ENCODE measurements at regions not wholly inside any gene's neighbourhood (a gene's known extent, or its start where the extent isn't known, plus 50 kb on each side); places are given as distances from the start of the nearest gene placed in this dataset.

- intact Hi-C loops (cut with DNase I): no loop called here
- no peak for TF ChIP-seq EP300 (IDR thresholded peaks at IDR 0.05)
- no peak for TF ChIP-seq CTCF (IDR thresholded peaks at IDR 0.05)
- TF ChIP-seq POLR2A (IDR thresholded peaks at IDR 0.05): no peak
- Histone ChIP-seq H3K4me3 (no peak overlapping the region), H3K27ac (no peak overlapping the region), H3K27me3 (no peaks in the 10 kb centered on the region), H3K4me1 (ENCODE audit: insufficient read depth) (no peaks in the 10 kb centered on the region), H3K9me3 (no peaks in the 10 kb centered on the region), H3K36me3 (no peaks in the 10 kb centered on the region)
- no peak for DNase-seq
- 57 to 66% (median 62%) methylated on average over 4 of the region's 4 CpGs for WGBS, 3 donors
These were observed 234.0 kb upstream of the ZC3H12C start for GRCh38 chr11:109859045-109859724.

- Histone ChIP-seq H3K4me3 (no peak overlapping the region), H3K36me3 (no peaks in the 10 kb centered on the region), H3K27ac (no peak overlapping the region), H3K4me1 (ENCODE audit: insufficient read depth) (no peaks in the 10 kb centered on the region), H3K9me3 (no peaks in the 10 kb centered on the region), H3K27me3 (no peaks in the 10 kb centered on the region)
- intact Hi-C loops (cut with DNase I): no loop called here
- 26 to 29% (median 29%) methylated on average over 3 of the region's 3 CpGs for WGBS, 3 donors
- DNase-seq: no peak
- TF ChIP-seq CTCF (IDR thresholded peaks at IDR 0.05) (no peak), EP300 (IDR thresholded peaks at IDR 0.05) (no peak), POLR2A (IDR thresholded peaks at IDR 0.05) (no peak)
These were observed 230.4 kb upstream of the ZC3H12C start for GRCh38 chr11:109862835-109863234.

- DNase-seq: no peak
- H3K27ac ChIP-seq: no peak overlapping the region
- WGBS, 3 donors: 58 to 82% (median 69%) methylated on average over 3 of the region's 3 CpGs
- H3K27me3 ChIP-seq: no peaks in the 10 kb centered on the region
- no peaks in the 10 kb centered on the region for H3K36me3 ChIP-seq
- intact Hi-C loops (cut with DNase I): no loop called here
- H3K4me1 ChIP-seq (ENCODE audit: insufficient read depth): no peaks in the 10 kb centered on the region
- TF ChIP-seq EP300 (IDR thresholded peaks at IDR 0.05) (no peak), POLR2A (IDR thresholded peaks at IDR 0.05) (no peak), CTCF (IDR thresholded peaks at IDR 0.05) (no peak)
- H3K9me3 ChIP-seq: no peaks in the 10 kb centered on the region
- H3K4me3 ChIP-seq: no peak overlapping the region
These were observed 229.0 kb upstream of the ZC3H12C start for GRCh38 chr11:109864151-109864661.

GRCh38 chr11:109864834-109865547 lies 228.2 kb upstream of the ZC3H12C start:
- no peak for DNase-seq
- 42 to 46% (median 45%) methylated on average over 2 of the region's 2 CpGs for WGBS, 3 donors
- no peaks in the 10 kb centered on the region for H3K36me3 ChIP-seq
- no peak overlapping the region for H3K27ac ChIP-seq
- intact Hi-C loops (cut with DNase I): no loop called here
- H3K27me3 ChIP-seq: no peaks in the 10 kb centered on the region
- H3K4me1 ChIP-seq (ENCODE audit: insufficient read depth): no peaks in the 10 kb centered on the region
- TF ChIP-seq EP300 (IDR thresholded peaks at IDR 0.05) (no peak), POLR2A (IDR thresholded peaks at IDR 0.05) (no peak), CTCF (IDR thresholded peaks at IDR 0.05) (no peak)
- H3K4me3 ChIP-seq: no peak overlapping the region
- H3K9me3 ChIP-seq: no peaks in the 10 kb centered on the region

All from ovary (tissue), 7 donors.